HG03095 (cell line): ENCODE measurements at regions not wholly inside any gene's neighbourhood (a gene's known extent, or its start where the extent isn't known, plus 50 kb on each side); places are given as distances from the start of the nearest gene placed in this dataset.
"Not testable (repeated sequence)": the region's sequence is repeated elsewhere in the genome, so short reads cannot be mapped to it uniquely, and the experiment has no call there.

Experiments
- ATAC-seq: cut with Tn5 transposase; IDR thresholded peaks from one replicate; pipeline ENCODE4 v1.9.1; 2021; ENCODE audit warnings: moderate library complexity; ENCODE audit not compliant: unreplicated experiment

DNA sequence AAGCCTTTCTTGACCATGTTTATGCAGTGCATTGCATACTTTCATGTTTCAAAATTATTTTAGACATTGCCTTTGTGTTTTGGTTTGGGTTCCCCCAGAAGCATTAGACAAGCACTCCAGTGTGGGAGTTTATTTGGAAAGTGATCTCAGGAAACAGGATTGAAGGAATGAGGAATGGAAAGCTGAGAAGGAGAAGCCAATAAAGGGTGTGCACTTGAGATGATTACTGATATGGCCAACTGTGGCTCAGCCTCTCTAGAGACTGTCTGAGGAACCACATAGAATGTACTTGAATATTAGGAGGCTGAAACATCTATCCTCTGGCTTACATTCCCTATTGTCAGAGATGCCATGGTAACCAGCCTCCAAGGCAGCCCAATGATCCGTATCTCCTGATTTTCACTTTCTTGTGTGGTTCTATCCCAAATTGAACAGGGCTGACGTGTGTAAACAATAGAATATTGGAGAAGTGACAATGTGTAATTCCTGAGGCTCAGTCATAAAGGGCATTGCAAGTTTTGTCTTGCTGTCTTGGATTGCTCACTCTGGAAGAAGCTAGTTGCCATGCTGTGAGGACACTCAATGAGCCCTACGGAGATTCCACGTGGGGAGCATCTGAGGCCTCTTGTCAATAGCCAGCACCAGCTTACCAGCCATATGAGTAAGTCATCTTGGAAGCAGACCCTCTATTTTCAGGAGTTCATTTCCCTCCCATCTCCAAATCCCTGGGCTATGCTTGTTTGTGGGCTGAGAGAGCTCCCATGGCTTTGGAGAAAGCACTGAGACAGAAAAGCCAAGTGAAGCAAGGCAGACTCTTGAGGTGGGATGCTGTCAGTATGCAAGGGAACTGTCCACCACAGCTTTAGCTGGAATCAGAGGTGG lies 84.7 kb downstream of the SCN11A start:
- ATAC-seq: no peak

GRCh38 chr3:38964646-38965045 lies 87.1 kb downstream of the SCN11A start:
- ATAC-seq: no peak

- ATAC-seq: no peak
These were observed 87.5 kb downstream of the SCN11A start for GRCh38 chr3:38964204-38964603.

DNA sequence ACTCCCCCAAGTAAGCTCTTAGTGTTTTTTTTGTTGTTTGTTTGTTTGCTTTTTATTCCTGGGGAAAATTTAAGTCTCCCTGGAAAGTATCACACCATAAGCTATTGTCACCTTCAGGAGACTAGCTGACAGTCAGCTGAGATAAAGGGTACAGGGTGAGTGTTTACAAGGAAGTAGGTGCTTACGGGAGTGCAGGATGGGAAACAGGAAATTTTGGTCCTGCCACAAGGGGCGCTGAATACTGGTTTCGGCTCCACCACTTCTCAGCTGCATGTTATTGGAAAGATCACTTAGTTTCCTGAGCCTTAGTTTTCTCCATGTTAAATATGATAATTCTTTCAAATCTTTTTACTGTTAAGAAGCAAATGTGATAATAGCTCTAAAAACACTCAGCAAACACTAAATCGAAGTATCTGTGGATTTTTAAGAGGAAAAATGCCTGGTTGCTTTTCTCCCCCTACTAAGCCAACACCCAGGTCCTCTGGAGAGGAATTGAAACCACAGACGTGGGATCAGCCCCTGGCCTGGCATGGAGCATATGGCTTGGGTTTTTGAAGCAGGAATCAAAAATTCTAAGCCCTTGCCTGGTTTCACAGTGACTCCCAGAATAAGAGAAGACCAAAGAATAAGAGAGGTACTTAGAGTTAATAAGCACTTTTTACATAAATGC lies 90.7 kb downstream of the SCN11A start:
- no peak for ATAC-seq

- no peak for ATAC-seq
These were observed 91.6 kb downstream of the SCN11A start for GRCh38 chr3:38960042-38960622.

- no peak for ATAC-seq
These were observed 93.6 kb downstream of the SCN11A start for GRCh38 chr3:38958026-38958720.

DNA sequence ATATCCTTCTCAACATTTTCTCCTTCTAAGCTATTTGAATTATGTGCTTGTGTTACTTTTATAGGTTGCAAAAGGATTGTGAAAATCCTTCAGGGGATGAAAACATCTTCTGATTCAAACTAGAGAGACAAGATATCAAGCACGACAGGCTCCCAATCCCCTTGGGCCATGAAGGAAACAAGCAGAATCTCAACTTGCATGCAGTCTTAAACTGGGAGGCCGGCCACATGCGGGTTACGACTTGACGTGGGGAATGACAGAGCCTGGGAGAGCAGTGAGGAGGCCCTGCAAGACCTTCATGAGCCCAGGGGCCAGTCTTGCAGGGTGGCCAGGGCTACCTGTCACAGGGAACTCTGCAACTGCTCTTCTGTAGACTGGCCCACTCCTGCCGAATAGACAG lies 94.4 kb downstream of the SCN11A start:
- ATAC-seq: no peak

DNA sequence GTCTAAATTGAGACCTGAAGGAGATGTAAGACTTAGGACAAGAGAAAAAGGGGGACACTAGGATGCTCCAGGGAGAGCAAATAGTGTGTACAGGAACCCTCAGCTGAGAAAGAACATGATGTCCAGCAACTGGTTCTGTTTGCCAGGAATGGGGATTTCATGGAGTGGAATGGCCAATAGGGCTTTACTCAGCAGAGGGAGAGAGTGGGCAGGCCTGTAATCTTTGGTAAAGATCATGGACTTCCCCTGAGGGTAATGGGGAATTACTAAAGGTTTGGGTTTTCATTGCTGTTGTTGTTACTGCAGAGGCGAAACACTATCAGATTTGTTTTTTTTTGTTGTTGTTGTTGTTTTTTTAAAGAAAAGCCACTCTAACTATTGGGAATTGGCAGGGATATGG lies 99.0 kb downstream of the SCN11A start:
- ATAC-seq: no peak

GRCh38 chr3:38951167-38951566 lies 100.6 kb downstream of the SCN11A start:
- ATAC-seq: not testable (repeated sequence)

DNA sequence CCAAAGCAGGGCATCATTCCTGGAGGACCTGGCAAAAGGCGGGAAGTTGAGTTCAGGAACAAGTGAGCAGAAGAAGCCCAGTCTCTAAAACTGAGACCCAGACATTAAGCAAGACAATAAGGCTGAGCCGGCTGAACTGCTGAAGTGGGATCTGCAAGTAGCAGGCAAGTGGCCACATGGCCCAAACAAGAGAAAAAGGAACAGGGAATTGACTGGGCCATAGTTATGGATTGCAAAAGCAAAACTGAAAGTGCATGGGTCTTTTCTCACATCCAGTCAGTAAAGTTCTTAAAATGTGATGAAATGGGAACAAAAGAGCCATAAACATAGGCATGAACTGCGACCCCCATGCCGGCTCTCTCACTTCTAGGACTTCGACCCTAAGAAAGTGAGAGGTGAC lies 101.2 kb downstream of the SCN11A start:
- no peak for ATAC-seq

- ATAC-seq: no peak
These were observed 101.8 kb downstream of the SCN11A start for GRCh38 chr3:38949994-38950393.

DNA sequence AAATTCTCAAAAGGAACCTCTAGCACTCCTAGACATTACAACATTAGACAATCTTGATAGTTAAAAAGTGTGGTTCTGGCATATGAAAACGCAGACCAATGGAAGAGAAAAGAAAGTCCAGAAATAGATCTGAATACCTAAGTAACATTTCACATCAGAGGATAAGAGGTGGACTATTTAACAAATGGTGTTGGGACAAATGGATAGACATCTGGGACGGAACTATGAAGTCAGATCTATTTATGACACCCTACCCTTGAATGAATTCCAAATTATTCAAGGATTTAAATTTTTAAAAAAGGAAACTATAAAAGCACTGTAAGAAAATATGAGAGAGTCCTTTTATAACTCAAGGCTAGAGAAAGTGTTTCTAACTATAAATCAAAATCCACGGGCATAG lies 111.3 kb downstream of the SCN11A start:
- no peak for ATAC-seq

DNA sequence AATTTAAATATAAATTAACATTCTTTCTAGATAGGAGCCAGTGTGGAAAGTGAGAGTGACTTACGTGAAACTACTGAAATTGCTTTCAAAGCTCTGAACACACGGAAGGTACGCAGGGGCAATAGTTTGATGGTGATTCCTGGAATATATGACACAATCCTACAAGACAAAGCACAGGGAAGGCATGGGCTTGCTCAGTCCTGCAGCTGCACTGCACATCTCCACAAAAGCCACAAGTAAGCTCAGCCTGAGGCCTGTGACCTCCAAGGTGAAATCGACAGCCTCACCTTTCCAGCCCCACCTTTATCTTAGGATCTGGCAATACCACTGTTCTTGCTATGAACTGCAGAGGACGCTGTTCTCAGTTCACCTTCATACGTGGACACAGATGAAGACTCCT lies 109.3 kb upstream of the SCN10A start:
- no peak for ATAC-seq

GRCh38 chr3:38916706-38917105 lies 100.7 kb upstream of the SCN10A start:
- no peak for ATAC-seq

DNA sequence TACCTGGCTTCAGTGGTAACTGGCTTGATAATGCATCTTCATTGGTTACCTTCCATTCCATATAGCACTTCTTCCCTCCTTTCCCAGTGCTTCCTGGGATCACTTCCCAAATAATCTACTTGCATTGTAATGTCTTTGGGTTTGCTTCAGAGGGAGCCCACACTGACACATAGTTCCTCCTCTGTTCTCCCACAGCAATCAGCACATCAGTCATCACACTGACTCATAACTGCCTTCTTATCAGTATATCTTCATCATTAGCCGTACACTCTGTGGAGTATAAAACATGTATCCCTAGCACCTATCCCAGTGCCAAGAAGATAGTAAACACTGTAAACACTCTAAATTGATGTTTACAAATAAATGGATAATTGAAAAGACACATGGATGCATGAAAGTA lies 91.4 kb upstream of the SCN10A start:
- no peak for ATAC-seq

DNA sequence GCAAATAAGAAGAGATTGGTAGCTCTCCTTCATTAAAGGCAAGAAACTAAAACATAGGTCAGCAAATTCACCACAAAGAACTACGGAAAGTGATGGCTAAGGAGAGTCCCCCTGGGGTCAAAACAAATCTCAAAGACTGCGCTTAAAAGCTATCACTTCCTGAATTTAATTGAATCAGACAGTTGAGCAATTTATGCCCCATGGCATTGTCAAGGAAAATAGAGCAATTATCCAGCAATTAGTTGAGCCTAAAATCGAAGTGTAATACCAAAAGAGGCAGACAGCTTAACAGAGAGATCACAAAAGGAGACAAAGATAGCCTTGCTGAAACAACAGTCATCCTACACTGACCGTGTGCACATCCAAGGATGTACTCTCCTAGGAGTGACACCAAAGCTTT lies 74.4 kb upstream of the SCN10A start:
- no peak for ATAC-seq

DNA sequence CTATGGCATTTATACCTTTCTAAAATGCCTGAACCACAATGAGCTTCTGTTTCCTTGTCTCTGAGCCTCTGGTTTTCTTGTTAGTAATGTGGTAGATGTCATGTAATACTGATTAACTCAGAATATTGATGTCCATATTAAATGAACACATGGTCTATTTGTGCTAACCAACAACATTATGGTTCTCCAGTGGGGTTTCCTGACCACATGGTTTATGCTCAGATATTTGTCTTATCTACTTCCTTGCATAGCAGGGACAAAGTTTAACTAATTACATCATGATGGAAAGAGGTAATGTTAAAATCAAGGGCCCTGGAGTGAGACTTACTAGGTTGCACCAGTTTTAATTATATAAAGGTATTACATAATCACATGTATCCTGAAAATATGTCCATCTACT lies 62.6 kb upstream of the SCN10A start:
- no peak for ATAC-seq
